ENCODE measurements at regions not wholly inside any gene's neighbourhood (a gene's known extent, or its start where the extent isn't known, plus 50 kb on each side); places are given as distances from the start of the nearest gene placed in this dataset.

- H3K36me3 ChIP-seq (ENCODE audit: control insufficient read depth, insufficient read depth, low read length): no peaks in the 10 kb centered on the region
- H3K4me3 ChIP-seq (ENCODE audit: extremely low read depth, insufficient read depth, low read length, poor library complexity, severe bottlenecking): no peak overlapping the region
- H3K4me1 ChIP-seq (ENCODE audit: control insufficient read depth, insufficient read depth, low read length, poor library complexity, severe bottlenecking): peaks cover 5% of the 10 kb centered on the region
- 86 to 90% methylated on average over 3 of the region's 3 CpGs for WGBS, 2 experiments (ENCODE audit: insufficient coverage in 2 of 2)
- no peaks in the 10 kb centered on the region for H3K9me3 ChIP-seq (ENCODE audit: control insufficient read depth, low read length)
- no peak overlapping the region for H3K27ac ChIP-seq (ENCODE audit: low read depth, low read length, severe bottlenecking)
Measured at GRCh38 chr4:24054910-24055309, 165.1 kb upstream of the PPARGC1A start.

- Histone ChIP-seq H3K9me3 (ENCODE audit: control insufficient read depth, low read length) (no peaks in the 10 kb centered on the region), H3K4me1 (ENCODE audit: control insufficient read depth, insufficient read depth, low read length, poor library complexity, severe bottlenecking) (peaks cover 5% of the 10 kb centered on the region), H3K4me3 (ENCODE audit: extremely low read depth, insufficient read depth, low read length, poor library complexity, severe bottlenecking) (no peak overlapping the region), H3K36me3 (ENCODE audit: control insufficient read depth, insufficient read depth, low read length) (no peaks in the 10 kb centered on the region), H3K27ac (ENCODE audit: low read depth, low read length, severe bottlenecking) (no peak overlapping the region)
Measured at GRCh38 chr4:24053934-24054333, 164.1 kb upstream of the PPARGC1A start.

GRCh38 chr4:24044610-24045589, 155.1 kb upstream of the PPARGC1A start:
- Histone ChIP-seq H3K4me1 (ENCODE audit: control insufficient read depth, insufficient read depth, low read length, poor library complexity, severe bottlenecking) (no peaks in the 10 kb centered on the region), H3K36me3 (ENCODE audit: control insufficient read depth, insufficient read depth, low read length) (no peaks in the 10 kb centered on the region), H3K9me3 (ENCODE audit: control insufficient read depth, low read length) (no peaks in the 10 kb centered on the region), H3K4me3 (ENCODE audit: extremely low read depth, insufficient read depth, low read length, poor library complexity, severe bottlenecking) (no peak overlapping the region), H3K27ac (ENCODE audit: low read depth, low read length, severe bottlenecking) (no peak overlapping the region)
- 76 to 91% methylated on average over 3 to 4 of the region's 5 CpGs for WGBS, 2 experiments (ENCODE audit: insufficient coverage in 2 of 2)

DNA sequence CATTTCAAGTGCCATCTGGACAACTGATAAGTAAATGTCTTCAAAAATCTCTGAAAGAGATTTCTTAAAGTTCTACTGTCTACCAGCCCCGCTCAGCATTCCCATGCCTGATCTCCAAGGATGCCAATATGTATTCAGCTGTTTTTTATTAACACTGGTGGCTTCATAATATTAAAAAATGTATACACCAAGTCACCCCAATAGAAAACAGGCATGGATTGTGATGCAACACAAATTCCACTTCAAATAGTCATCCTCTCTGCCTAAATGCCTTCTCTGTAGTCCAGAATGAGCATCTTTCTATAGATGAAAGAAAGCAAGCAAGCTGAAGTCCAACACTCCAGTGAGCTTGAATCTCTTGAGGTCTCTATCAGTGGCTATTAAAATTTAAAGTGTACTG, 152.2 kb upstream of the PPARGC1A start:
- H3K27ac ChIP-seq (ENCODE audit: low read depth, low read length, severe bottlenecking): no peak overlapping the region
- no peaks in the 10 kb centered on the region for H3K9me3 ChIP-seq (ENCODE audit: control insufficient read depth, low read length)
- no peaks in the 10 kb centered on the region for H3K36me3 ChIP-seq (ENCODE audit: control insufficient read depth, insufficient read depth, low read length)
- no peak overlapping the region for H3K4me3 ChIP-seq (ENCODE audit: extremely low read depth, insufficient read depth, low read length, poor library complexity, severe bottlenecking)
- no peaks in the 10 kb centered on the region for H3K4me1 ChIP-seq (ENCODE audit: control insufficient read depth, insufficient read depth, low read length, poor library complexity, severe bottlenecking)
- no CpG with 5 or more reads among the region's 1 CpG for WGBS, 2 experiments (ENCODE audit: insufficient coverage in 2 of 2)

DNA sequence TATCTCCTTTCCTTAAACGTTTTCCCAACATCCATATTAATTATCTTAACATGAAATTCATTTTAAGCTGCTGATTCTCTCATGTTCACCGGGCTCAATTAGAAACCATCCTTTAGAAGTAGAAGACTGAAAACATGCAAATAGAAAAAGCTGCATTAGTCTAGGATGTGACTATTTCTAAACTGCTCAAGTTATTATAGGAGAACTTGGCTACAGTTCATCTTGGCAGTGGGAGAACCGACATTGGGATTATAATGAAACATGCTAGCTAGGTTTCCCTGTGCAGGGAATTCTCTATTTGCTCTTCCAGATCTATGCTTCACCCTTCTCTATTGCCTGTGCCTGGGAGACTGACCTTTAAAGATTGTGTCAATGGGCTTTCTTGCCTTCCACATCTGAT, 151.0 kb upstream of the PPARGC1A start:
- Histone ChIP-seq H3K36me3 (ENCODE audit: control insufficient read depth, insufficient read depth, low read length) (no peaks in the 10 kb centered on the region), H3K4me1 (ENCODE audit: control insufficient read depth, insufficient read depth, low read length, poor library complexity, severe bottlenecking) (no peaks in the 10 kb centered on the region), H3K27ac (ENCODE audit: low read depth, low read length, severe bottlenecking) (no peak overlapping the region), H3K9me3 (ENCODE audit: control insufficient read depth, low read length) (no peaks in the 10 kb centered on the region), H3K4me3 (ENCODE audit: extremely low read depth, insufficient read depth, low read length, poor library complexity, severe bottlenecking) (no peak overlapping the region)
- WGBS, 2 experiments (ENCODE audit: insufficient coverage in 2 of 2): 95 to 100% methylated on average over 1 to 3 of the region's 3 CpGs

DNA sequence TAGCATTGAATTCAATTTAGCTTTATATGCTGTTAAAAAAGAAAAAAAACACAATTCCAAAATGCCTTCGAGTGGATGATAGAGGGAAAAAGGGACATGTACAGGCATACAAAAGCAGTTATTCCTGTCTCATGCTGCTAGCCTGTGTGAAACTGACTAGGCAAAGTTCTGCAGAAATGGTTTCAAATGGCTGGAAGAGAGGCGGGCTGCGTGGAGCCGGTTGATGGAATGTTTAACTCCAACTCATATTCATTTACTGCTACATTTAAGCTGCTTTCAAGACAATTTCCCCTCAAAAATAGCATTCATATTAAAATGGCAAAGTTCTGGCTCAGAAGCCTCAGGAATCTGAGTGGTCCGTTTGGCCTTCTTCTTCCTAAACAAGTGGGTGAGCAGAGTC, 143.8 kb upstream of the PPARGC1A start:
- H3K9me3 ChIP-seq (ENCODE audit: control insufficient read depth, low read length): no peaks in the 10 kb centered on the region
- 64 to 96% methylated on average over 1 to 4 of the region's 5 CpGs for WGBS, 2 experiments (ENCODE audit: insufficient coverage in 2 of 2)

GRCh38 chr4:24032371-24032989, 142.6 kb upstream of the PPARGC1A start:
- Histone ChIP-seq H3K4me3 (ENCODE audit: extremely low read depth, insufficient read depth, low read length, poor library complexity, severe bottlenecking) (no peak overlapping the region), H3K27ac (ENCODE audit: low read depth, low read length, severe bottlenecking) (no peak overlapping the region), H3K4me1 (ENCODE audit: control insufficient read depth, insufficient read depth, low read length, poor library complexity, severe bottlenecking) (no peaks in the 10 kb centered on the region), H3K9me3 (ENCODE audit: control insufficient read depth, low read length) (no peaks in the 10 kb centered on the region), H3K36me3 (ENCODE audit: control insufficient read depth, insufficient read depth, low read length) (no peaks in the 10 kb centered on the region)
- WGBS, 2 experiments (ENCODE audit: insufficient coverage in 2 of 2): 83% methylated on average over 1 of the region's 2 CpGs; no CpG with 5 or more reads in 1 of the 2 experiments

More for the DNA sequence above, 143.8 kb upstream of the PPARGC1A start:
- no peak overlapping the region for H3K4me3 ChIP-seq (ENCODE audit: extremely low read depth, insufficient read depth, low read length, poor library complexity, severe bottlenecking)
- H3K27ac ChIP-seq (ENCODE audit: low read depth, low read length, severe bottlenecking): no peak overlapping the region
- no peaks in the 10 kb centered on the region for H3K36me3 ChIP-seq (ENCODE audit: control insufficient read depth, insufficient read depth, low read length)
- H3K4me1 ChIP-seq (ENCODE audit: control insufficient read depth, insufficient read depth, low read length, poor library complexity, severe bottlenecking): no peaks in the 10 kb centered on the region

- Histone ChIP-seq H3K4me3 (ENCODE audit: extremely low read depth, insufficient read depth, low read length, poor library complexity, severe bottlenecking) (no peak overlapping the region), H3K4me1 (ENCODE audit: control insufficient read depth, insufficient read depth, low read length, poor library complexity, severe bottlenecking) (no peaks in the 10 kb centered on the region), H3K36me3 (ENCODE audit: control insufficient read depth, insufficient read depth, low read length) (no peaks in the 10 kb centered on the region), H3K9me3 (ENCODE audit: control insufficient read depth, low read length) (no peaks in the 10 kb centered on the region), H3K27ac (ENCODE audit: low read depth, low read length, severe bottlenecking) (no peak overlapping the region)
- 90% methylated on average over 3 of the region's 4 CpGs; no CpG with 5 or more reads in 1 of the 2 experiments for WGBS, 2 experiments (ENCODE audit: insufficient coverage in 2 of 2)
Measured at GRCh38 chr4:24026596-24026995, 136.7 kb upstream of the PPARGC1A start.

DNA sequence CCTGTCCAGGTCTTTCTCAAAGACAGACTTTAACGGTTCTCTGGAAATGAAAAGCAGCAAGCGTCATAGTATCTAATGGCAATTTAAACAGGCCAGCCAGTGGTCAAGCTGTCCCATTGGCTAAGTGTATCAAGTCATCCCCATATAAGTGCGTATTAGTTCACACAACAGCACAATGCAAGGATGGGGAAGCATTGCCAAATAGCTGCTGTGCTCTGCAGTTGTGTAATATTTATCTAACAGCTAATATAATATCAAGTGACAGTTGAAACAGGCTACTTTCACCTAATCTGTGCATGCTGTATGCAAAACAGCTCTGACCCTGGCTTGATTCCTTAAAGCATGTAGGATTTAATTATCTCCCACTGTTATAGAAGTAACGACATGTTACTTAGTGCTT, 134.8 kb upstream of the PPARGC1A start:
- no peaks in the 10 kb centered on the region for H3K9me3 ChIP-seq (ENCODE audit: control insufficient read depth, low read length)
- H3K27ac ChIP-seq (ENCODE audit: low read depth, low read length, severe bottlenecking): no peak overlapping the region
- H3K36me3 ChIP-seq (ENCODE audit: control insufficient read depth, insufficient read depth, low read length): no peaks in the 10 kb centered on the region
- no peaks in the 10 kb centered on the region for H3K4me1 ChIP-seq (ENCODE audit: control insufficient read depth, insufficient read depth, low read length, poor library complexity, severe bottlenecking)
- no peak overlapping the region for H3K4me3 ChIP-seq (ENCODE audit: extremely low read depth, insufficient read depth, low read length, poor library complexity, severe bottlenecking)
- 100% methylated on average over 2 of the region's 4 CpGs for WGBS, 2 experiments (ENCODE audit: insufficient coverage in 2 of 2)

GRCh38 chr4:24024157-24024556, 134.3 kb upstream of the PPARGC1A start:
- no peaks in the 10 kb centered on the region for H3K36me3 ChIP-seq (ENCODE audit: control insufficient read depth, insufficient read depth, low read length)
- no peaks in the 10 kb centered on the region for H3K9me3 ChIP-seq (ENCODE audit: control insufficient read depth, low read length)
- WGBS, 2 experiments (ENCODE audit: insufficient coverage in 2 of 2): 82 to 94% methylated on average over 2 of the region's 4 CpGs
- no peak overlapping the region for H3K4me3 ChIP-seq (ENCODE audit: extremely low read depth, insufficient read depth, low read length, poor library complexity, severe bottlenecking)
- H3K27ac ChIP-seq (ENCODE audit: low read depth, low read length, severe bottlenecking): no peak overlapping the region
- H3K4me1 ChIP-seq (ENCODE audit: control insufficient read depth, insufficient read depth, low read length, poor library complexity, severe bottlenecking): no peaks in the 10 kb centered on the region

DNA sequence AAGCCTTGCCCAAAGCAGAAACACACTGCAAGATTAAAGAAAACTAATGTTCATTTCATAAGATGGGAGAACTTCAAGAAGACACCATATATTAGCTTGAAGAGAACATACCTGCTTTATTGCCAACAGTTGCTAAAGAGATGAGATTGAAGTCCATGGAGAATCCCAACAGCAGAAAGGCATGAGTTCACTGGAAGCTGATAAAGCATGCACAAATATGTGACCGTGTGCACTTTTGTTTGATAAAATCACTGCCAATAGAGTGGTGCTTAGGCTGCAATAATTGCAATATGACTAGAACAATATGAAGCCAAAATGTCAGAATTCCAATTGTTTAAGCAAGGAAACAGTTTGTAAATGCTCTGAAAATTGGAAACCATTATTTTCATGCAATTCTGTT, 125.9 kb upstream of the PPARGC1A start:
- Histone ChIP-seq H3K4me1 (ENCODE audit: control insufficient read depth, insufficient read depth, low read length, poor library complexity, severe bottlenecking) (no peaks in the 10 kb centered on the region), H3K9me3 (ENCODE audit: control insufficient read depth, low read length) (no peaks in the 10 kb centered on the region), H3K4me3 (ENCODE audit: extremely low read depth, insufficient read depth, low read length, poor library complexity, severe bottlenecking) (no peak overlapping the region), H3K36me3 (ENCODE audit: control insufficient read depth, insufficient read depth, low read length) (no peaks in the 10 kb centered on the region), H3K27ac (ENCODE audit: low read depth, low read length, severe bottlenecking) (no peak overlapping the region)
- 75 to 93% methylated on average over 1 of the region's 1 CpG for WGBS, 2 experiments (ENCODE audit: insufficient coverage in 2 of 2)

Data from mesodermal cell (in vitro differentiated cells).